Ureter (tissue), 1 donor: ENCODE measurements at regions not wholly inside any gene's neighbourhood (a gene's known extent, or its start where the extent isn't known, plus 50 kb on each side); places are given as distances from the start of the nearest gene placed in this dataset.
"Not testable (repeated sequence)": the region's sequence is repeated elsewhere in the genome, so short reads cannot be mapped to it uniquely, and the experiment has no call there.

Source experiments
- DNase-seq: peaks from one replicate; pipeline ENCODE4 v3.0.0-alpha.2; 2020; ENCODE audit warnings: low spot score
- donor health status: DM: yes; HTN: yes; CAD: no.

- not testable (repeated sequence) for DNase-seq
These were observed 65.4 kb upstream of the ZNF195 start for GRCh38 chr11:3444420-3444744.

GRCh38 chr11:3443700-3444419, 64.9 kb upstream of the ZNF195 start:
- not testable (repeated sequence) for DNase-seq

- DNase-seq, result not testable (repeated sequence)
These were observed 58.5 kb upstream of the ZNF195 start for GRCh38 chr11:3437441-3437840.

- no peak for DNase-seq
These were observed 56.0 kb upstream of the ZNF195 start for GRCh38 chr11:3434976-3435375.

GRCh38 chr11:3429191-3429590, 50.2 kb upstream of the ZNF195 start:
- DNase-seq, result not testable (repeated sequence)
